Lower leg skin (tissue), 3 donors: ENCODE measurements at regions not wholly inside any gene's neighbourhood (a gene's known extent, or its start where the extent isn't known, plus 50 kb on each side); places are given as distances from the start of the nearest gene placed in this dataset.

Source experiments
- POLR2A ChIP-seq, 2 donors: fragments of 450-650 bp; IDR thresholded peaks; one replicate each; pipeline ENCODE4 v1.6.1; 2016 to 2017; ENCODE audit warnings: antibody characterized with exemption in 2 of 2, mild to moderate bottlenecking in 1 of 2, moderate library complexity in 1 of 2
- TF ChIP-seq, protein P1 (sequence below), 3 donors: fragments of 450-650 bp; IDR thresholded peaks; one replicate each; pipeline ENCODE4 v1.5.1; 2016; ENCODE audit warnings: antibody characterized with exemption in 3 of 3, mild to moderate bottlenecking in 3 of 3, moderate library complexity in 2 of 3

DNA sequence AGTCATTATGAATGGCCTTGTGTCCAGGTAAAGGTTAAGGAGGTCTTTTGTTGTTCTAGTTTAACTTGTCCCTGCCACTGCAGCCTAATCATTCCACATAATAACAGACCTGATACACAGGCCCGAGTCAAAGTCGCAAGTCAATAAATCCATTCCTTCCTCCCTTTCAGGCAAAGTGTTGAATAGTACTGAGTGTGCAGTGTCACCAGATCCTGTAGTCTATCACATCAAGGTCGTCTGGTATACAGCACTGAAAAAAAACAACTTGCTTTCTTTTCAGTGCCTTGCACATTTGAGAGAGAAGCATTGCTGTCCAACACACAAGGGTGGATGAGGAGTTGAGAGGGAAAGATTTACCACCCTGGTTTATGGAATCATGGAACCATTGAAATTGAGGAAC, 606.2 kb downstream of the BCL11A start:
- TF ChIP-seq POLR2A (IDR thresholded peaks at IDR 0.05), result no peak
- TF ChIP-seq, protein P1, sequence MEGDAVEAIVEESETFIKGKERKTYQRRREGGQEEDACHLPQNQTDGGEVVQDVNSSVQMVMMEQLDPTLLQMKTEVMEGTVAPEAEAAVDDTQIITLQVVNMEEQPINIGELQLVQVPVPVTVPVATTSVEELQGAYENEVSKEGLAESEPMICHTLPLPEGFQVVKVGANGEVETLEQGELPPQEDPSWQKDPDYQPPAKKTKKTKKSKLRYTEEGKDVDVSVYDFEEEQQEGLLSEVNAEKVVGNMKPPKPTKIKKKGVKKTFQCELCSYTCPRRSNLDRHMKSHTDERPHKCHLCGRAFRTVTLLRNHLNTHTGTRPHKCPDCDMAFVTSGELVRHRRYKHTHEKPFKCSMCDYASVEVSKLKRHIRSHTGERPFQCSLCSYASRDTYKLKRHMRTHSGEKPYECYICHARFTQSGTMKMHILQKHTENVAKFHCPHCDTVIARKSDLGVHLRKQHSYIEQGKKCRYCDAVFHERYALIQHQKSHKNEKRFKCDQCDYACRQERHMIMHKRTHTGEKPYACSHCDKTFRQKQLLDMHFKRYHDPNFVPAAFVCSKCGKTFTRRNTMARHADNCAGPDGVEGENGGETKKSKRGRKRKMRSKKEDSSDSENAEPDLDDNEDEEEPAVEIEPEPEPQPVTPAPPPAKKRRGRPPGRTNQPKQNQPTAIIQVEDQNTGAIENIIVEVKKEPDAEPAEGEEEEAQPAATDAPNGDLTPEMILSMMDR (IDR thresholded peaks at IDR 0.05), result no peak
